Activated CD8-positive, alpha-beta T cell treated with anti-CD3 and anti-CD28 coated beads for 36 hours (primary cell): ENCODE measurements at regions not wholly inside any gene's neighbourhood (a gene's known extent, or its start where the extent isn't known, plus 50 kb on each side); places are given as distances from the start of the nearest gene placed in this dataset.

Source experiments
- ATAC-seq: fragments of 200-7000 bp; cut with Tn5 transposase; one replicate; pipeline ENCODE4 v1.10.0; 2021; ENCODE audit warnings: mild to moderate bottlenecking, moderate library complexity
- CTCF ChIA-PET: fragments of 350-600 bp; sonication (Branson Sonifier 250); formaldehyde crosslinking; loops from one replicate; lab custom pipeline; 2021; ENCODE audit warnings: antibody characterized with exemption; lab: Charles Lee
- POLR2A ChIA-PET: fragments of 350-600 bp; sonication (Branson Sonifier 250); formaldehyde crosslinking; loops from one replicate; lab custom pipeline; 2021; ENCODE audit warnings: antibody characterized with exemption; lab: Charles Lee
- DNase-seq: peaks from one replicate; pipeline ENCODE4 v3.0.0-alpha.2; 2020
- H3K27ac Mint-ChIP-seq: one replicate; pipeline ENCODE4 v1.8.0; 2021; ENCODE audit warnings: mild to moderate bottlenecking, mixed read lengths
- H3K27me3 Mint-ChIP-seq: one replicate; pipeline ENCODE4 v1.8.0; 2021; ENCODE audit warnings: mixed read lengths
- H3K36me3 Mint-ChIP-seq: one replicate; pipeline ENCODE4 v1.8.0; 2021; ENCODE audit warnings: low read depth, mixed read lengths
- H3K4me1 Mint-ChIP-seq: one replicate; pipeline ENCODE4 v1.8.0; 2021; ENCODE audit warnings: low read depth, mixed read lengths
- H3K4me3 Mint-ChIP-seq: one replicate; pipeline ENCODE4 v1.8.0; 2021; ENCODE audit warnings: mild to moderate bottlenecking, moderate library complexity, mixed read lengths
- H3K9me3 Mint-ChIP-seq: one replicate; pipeline ENCODE4 v1.8.0; 2021; ENCODE audit warnings: mixed read lengths
- intact Hi-C: fragments of 100-400 bp; cut with micrococcal nuclease; formaldehyde crosslinking; loops from one replicate; pipeline ENCODE4 v1.10.0; 2022
- TF ChIP-seq, protein P1 (sequence below): fragments of 200-600 bp; IDR thresholded peaks from one replicate; pipeline ENCODE4 v1.8.0; 2022; ENCODE audit warnings: antibody characterized with exemption, mild to moderate bottlenecking

DNA sequence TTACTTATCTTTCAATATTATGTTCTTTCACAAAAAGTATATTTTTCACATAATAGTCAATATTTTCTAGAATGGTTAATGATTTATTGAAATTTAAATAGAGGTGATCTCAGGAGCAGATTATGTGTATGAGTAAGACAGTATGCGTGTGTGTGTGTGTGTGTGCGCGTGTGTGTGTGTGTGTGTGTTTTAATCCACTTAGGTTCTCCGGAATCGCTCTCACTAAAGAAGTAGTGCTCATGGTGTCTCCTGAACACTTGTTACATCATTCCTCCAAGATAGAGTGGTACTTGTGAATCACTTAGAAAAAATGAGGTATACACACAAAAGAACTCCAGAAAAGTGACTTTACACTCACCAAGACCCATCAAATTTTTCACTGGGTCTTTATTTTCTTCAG, 91.0 kb upstream of the KCNH7 start:
- no peak overlapping the region for H3K4me3 Mint-ChIP-seq
- no peaks in the 10 kb centered on the region for H3K36me3 Mint-ChIP-seq
- H3K27me3 Mint-ChIP-seq: no peaks in the 10 kb centered on the region
- ATAC-seq (no peak), DNase-seq (no peak)
- intact Hi-C loops: no loop called here
- H3K9me3 Mint-ChIP-seq: peaks cover 3% of the 10 kb centered on the region
- ChIA-PET CTCF (no interaction called here), POLR2A (no interaction called here)
- TF ChIP-seq, protein P1, sequence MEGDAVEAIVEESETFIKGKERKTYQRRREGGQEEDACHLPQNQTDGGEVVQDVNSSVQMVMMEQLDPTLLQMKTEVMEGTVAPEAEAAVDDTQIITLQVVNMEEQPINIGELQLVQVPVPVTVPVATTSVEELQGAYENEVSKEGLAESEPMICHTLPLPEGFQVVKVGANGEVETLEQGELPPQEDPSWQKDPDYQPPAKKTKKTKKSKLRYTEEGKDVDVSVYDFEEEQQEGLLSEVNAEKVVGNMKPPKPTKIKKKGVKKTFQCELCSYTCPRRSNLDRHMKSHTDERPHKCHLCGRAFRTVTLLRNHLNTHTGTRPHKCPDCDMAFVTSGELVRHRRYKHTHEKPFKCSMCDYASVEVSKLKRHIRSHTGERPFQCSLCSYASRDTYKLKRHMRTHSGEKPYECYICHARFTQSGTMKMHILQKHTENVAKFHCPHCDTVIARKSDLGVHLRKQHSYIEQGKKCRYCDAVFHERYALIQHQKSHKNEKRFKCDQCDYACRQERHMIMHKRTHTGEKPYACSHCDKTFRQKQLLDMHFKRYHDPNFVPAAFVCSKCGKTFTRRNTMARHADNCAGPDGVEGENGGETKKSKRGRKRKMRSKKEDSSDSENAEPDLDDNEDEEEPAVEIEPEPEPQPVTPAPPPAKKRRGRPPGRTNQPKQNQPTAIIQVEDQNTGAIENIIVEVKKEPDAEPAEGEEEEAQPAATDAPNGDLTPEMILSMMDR: no peak
- H3K27ac Mint-ChIP-seq: no peak overlapping the region
- H3K4me1 Mint-ChIP-seq: no peaks in the 10 kb centered on the region

DNA sequence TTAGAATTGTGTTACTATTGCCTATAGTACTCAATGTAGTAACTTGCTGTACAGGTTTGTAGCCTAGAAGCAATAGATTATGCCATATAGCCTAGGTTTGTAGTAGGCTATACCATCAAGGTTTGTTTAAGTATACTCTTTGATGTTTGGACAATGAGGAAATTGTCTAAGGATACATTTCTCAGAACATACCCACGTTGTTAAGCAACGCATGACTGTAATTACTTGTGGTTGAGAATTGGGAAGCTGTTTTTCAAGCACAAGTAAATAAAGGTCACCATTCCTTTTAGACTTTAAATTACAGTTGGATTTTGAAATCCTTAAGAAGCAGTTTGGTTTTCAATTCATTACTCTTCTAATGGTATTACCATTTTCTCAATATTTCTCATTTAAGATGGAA, 89.8 kb upstream of the KCNH7 start:
- ATAC-seq (no peak), DNase-seq (no peak)
- H3K9me3 Mint-ChIP-seq: peaks cover 1% of the 10 kb centered on the region
- no peaks in the 10 kb centered on the region for H3K4me1 Mint-ChIP-seq
- no peak overlapping the region for H3K27ac Mint-ChIP-seq
- no peaks in the 10 kb centered on the region for H3K27me3 Mint-ChIP-seq
- CTCF ChIA-PET: no interaction called here
- H3K36me3 Mint-ChIP-seq: no peaks in the 10 kb centered on the region
- POLR2A ChIA-PET: no interaction called here
- intact Hi-C loops: no loop called here
- TF ChIP-seq, protein P1: no peak
- no peak overlapping the region for H3K4me3 Mint-ChIP-seq

DNA sequence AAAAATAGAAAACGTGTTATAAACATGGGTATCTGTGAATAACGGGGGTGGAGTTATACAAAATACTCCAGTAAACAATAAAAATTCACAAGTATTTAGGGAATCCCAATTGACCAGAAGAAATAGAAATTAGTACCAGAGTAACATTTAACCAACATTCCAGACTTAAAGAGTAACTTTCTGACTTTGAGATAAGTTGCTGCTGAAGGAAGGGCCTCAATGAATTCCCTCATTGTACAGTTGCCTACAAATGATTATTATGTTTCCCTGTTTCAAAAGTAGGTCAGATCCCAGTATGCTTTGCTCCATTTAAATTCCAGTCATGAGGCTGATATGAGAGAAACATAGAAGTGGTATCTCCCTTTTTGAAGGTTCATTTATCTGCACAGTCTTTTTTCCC, 88.3 kb upstream of the KCNH7 start:
- DNase-seq (no peak), ATAC-seq (no peak)
- CTCF ChIA-PET: no interaction called here
- POLR2A ChIA-PET: no interaction called here
- intact Hi-C loops: no loop called here
- Mint-ChIP-seq H3K9me3 (peaks cover 1% of the 10 kb centered on the region), H3K4me1 (no peaks in the 10 kb centered on the region), H3K36me3 (no peaks in the 10 kb centered on the region), H3K27me3 (no peaks in the 10 kb centered on the region), H3K4me3 (no peak overlapping the region), H3K27ac (no peak overlapping the region)
- TF ChIP-seq, protein P1: no peak

DNA sequence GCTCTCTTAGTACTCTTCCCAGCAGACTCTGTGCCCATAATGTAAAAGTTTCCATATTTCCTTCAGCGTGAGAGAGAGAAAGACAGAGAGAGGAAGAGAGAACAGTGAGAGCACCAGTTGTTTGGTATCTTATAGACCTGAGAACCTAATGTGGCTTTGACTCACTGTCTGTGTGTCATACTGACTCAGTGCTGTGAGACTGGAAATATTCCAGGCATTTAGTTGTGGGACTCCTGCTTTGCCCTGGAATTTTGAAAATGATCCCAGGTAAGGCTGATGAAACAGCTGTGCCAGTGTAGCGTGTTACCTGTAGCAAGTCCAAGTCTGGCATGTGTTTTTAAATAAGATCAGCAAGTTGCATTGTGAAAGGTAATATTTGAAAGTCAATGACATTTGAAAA, 87.9 kb upstream of the KCNH7 start:
- DNase-seq (no peak), ATAC-seq (no peak)
- Mint-ChIP-seq H3K4me3 (no peak overlapping the region), H3K27me3 (no peaks in the 10 kb centered on the region), H3K27ac (no peak overlapping the region), H3K4me1 (no peaks in the 10 kb centered on the region), H3K36me3 (no peaks in the 10 kb centered on the region), H3K9me3 (peaks cover 1% of the 10 kb centered on the region)
- ChIA-PET POLR2A (no interaction called here), CTCF (no interaction called here)
- TF ChIP-seq, protein P1: no peak
- intact Hi-C loops: no loop called here

DNA sequence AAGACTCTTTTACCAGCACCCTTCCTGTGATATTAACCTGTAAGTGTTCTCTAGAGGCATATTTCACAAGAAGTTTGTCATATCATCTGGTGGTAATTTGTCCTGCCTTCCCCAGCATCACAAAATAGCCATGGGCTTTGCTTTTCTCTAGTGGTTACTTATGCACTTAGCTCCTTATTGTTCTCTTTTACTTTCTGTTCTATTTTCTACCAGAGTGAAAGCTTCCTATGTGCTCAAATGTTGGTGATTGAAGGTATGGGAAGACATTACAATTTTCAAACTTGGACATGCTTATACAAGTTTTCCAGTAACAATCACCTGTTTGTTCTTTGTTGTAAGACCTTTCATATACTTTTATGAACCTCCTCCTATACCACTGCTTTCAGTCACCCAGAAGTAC, 87.0 kb upstream of the KCNH7 start:
- ChIA-PET POLR2A (no interaction called here), CTCF (no interaction called here)
- Mint-ChIP-seq H3K9me3 (peaks cover under 1% of the 10 kb centered on the region), H3K27me3 (no peaks in the 10 kb centered on the region), H3K4me1 (no peaks in the 10 kb centered on the region), H3K4me3 (no peak overlapping the region), H3K36me3 (no peaks in the 10 kb centered on the region), H3K27ac (no peak overlapping the region)
- DNase-seq: no peak
- ATAC-seq: no peak
- intact Hi-C loops: no loop called here
- TF ChIP-seq, protein P1: no peak
